ENCODE measurements at regions not wholly inside any gene's neighbourhood (a gene's known extent, or its start where the extent isn't known, plus 50 kb on each side); places are given as distances from the start of the nearest gene placed in this dataset.
A peak's percentile ranks its signal among the peaks of the same experiment; 100 is the strongest.

DNA sequence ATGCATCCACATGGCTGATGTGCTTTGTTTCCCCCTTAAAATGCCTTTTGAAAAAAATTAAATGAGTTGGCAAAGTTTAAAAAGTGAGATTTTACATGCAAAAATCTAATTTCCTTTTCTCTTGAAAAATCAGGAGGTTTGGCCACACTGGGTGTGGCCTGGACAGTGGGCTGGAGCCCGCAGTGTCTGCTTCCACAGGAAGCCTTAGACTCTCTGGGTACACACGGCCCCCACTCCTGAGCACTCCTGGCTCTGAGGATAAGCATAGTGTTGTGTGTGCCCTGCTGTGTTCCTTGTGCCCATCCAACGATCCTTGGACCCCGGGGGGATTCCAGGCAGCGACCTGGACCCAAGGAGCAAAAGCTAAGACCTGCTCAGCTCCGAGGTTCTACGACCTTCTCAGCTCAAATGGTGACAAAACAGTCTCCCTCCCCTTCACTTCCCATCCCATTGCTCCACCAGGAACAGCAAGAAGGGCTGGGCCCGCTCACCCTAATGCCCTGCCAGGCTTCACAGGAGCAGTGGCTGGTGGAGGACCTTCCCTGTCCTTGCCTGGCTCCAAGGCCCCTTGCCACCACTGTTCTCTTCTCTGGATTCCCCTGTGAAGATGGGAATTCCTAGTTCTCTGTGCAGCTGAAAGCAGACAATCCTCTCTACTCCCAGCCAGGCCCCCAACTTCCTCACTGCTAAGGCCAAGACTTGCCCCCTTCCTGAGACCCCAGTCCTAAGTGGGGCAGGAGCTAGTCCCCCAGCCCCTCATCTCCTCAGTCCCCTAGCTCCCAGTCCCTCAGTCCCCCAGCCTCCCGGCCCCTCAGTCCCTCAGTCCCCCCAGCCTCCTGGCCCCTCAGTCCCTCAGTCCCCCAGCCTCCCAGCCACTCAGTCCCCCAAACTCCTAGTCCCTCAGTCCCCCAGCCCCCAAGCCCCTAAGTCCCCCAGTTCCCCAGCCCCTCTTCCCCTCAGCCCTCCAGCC, 395.8 kb downstream of the PTPRU start:
- H3K36me3 ChIP-seq, result no peaks in the 10 kb centered on the region
- intact Hi-C loops (cut with DNase I), result no loop called here
- H3K4me3 ChIP-seq, result no peak overlapping the region
- no peak for DNase-seq (ENCODE audit: extremely low spot score)
- no peak overlapping the region for H3K27ac ChIP-seq (replicated peaks in 1 of 4)
- peaks cover 0 to 29% (median 0%) of the 10 kb centered on the region in 4 donors for H3K27me3 ChIP-seq
- WGBS, result 85% methylated on average over 8 of the region's 9 CpGs
- peaks cover 0 to 7% (median 3%) of the 10 kb centered on the region in 4 donors for H3K4me1 ChIP-seq
- TF ChIP-seq POLR2A (IDR thresholded peaks at IDR 0.05; ENCODE audit: low read depth) (no peak), POLR2AphosphoS5 (IDR thresholded peaks at IDR 0.05) (no peak), EP300 (IDR thresholded peaks at IDR 0.05) (no peak)
- TF ChIP-seq, protein P1, sequence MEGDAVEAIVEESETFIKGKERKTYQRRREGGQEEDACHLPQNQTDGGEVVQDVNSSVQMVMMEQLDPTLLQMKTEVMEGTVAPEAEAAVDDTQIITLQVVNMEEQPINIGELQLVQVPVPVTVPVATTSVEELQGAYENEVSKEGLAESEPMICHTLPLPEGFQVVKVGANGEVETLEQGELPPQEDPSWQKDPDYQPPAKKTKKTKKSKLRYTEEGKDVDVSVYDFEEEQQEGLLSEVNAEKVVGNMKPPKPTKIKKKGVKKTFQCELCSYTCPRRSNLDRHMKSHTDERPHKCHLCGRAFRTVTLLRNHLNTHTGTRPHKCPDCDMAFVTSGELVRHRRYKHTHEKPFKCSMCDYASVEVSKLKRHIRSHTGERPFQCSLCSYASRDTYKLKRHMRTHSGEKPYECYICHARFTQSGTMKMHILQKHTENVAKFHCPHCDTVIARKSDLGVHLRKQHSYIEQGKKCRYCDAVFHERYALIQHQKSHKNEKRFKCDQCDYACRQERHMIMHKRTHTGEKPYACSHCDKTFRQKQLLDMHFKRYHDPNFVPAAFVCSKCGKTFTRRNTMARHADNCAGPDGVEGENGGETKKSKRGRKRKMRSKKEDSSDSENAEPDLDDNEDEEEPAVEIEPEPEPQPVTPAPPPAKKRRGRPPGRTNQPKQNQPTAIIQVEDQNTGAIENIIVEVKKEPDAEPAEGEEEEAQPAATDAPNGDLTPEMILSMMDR (IDR thresholded peaks at IDR 0.05), result no peak
- peaks cover 0 to 14% (median 11%) of the 10 kb centered on the region in 4 donors for H3K9me3 ChIP-seq

DNA sequence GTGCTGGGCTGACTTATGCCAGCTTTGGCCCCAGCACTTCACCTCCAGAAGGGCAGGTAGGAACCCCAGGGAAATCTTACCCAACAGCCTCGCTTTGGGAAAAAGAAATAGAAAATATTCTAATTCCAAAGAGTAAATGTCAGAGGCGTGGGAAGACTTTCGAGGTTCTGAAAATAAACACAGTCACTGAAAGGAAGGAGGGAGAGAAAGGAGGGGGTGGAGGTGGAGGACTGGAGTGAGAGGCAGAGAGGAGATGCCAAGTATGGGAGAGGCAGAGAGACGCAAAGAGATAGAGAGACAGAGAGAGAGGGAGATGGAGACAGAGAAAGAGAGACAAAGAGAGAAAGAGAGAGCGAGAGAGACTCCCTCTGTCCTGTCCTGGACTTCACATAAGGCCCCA, 395.0 kb downstream of the PTPRU start:
- no peak overlapping the region for H3K27ac ChIP-seq (replicated peaks in 1 of 4)
- H3K4me1 ChIP-seq, result peaks cover 0 to 7% (median 3%) of the 10 kb centered on the region in 4 donors
- no peak for TF ChIP-seq EP300 (IDR thresholded peaks at IDR 0.05)
- no peak for TF ChIP-seq POLR2A (IDR thresholded peaks at IDR 0.05; ENCODE audit: low read depth)
- no peak for TF ChIP-seq POLR2AphosphoS5 (IDR thresholded peaks at IDR 0.05)
- TF ChIP-seq, protein P1 (IDR thresholded peaks at IDR 0.05), result no peak
- peaks cover 0 to 28% (median 0%) of the 10 kb centered on the region in 4 donors for H3K27me3 ChIP-seq
- intact Hi-C loops (cut with DNase I), result no loop called here
- no peaks in the 10 kb centered on the region for H3K36me3 ChIP-seq
- peaks cover 0 to 14% (median 11%) of the 10 kb centered on the region in 4 donors for H3K9me3 ChIP-seq
- peak; percentile 64 for DNase-seq (ENCODE audit: extremely low spot score)
- WGBS, result 42% methylated on average over 5 of the region's 5 CpGs
- no peak overlapping the region for H3K4me3 ChIP-seq

DNA sequence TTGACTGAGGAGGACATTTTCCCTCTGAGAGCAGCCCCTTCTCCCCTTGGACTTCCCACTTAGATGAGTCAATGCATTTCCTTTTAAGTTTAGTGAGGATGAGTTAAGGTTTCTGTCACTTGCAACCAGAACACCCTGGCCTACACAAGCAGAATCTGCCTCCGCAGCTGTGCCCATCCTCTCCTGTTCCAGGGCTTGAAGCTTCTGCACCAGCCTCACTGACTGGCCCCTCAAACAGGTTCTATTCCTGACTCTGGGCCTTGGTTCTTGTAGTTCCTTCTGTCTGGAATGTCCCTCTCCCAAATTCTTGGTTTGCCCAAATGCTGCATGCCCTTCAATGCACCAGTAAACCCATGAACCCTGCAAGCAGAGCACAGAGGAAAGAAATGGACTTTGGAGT, 394.4 kb downstream of the PTPRU start:
- no peak for TF ChIP-seq POLR2AphosphoS5 (IDR thresholded peaks at IDR 0.05)
- TF ChIP-seq, protein P1 (IDR thresholded peaks at IDR 0.05), result no peak
- TF ChIP-seq EP300 (IDR thresholded peaks at IDR 0.05), result no peak
- TF ChIP-seq POLR2A (IDR thresholded peaks at IDR 0.05; ENCODE audit: low read depth), result no peak
- intact Hi-C loops (cut with DNase I), result no loop called here
- Histone ChIP-seq H3K4me1 (peaks cover 0 to 7% (median 3%) of the 10 kb centered on the region in 4 donors), H3K36me3 (no peaks in the 10 kb centered on the region), H3K27ac (replicated peaks in 1 of 4) (no peak overlapping the region), H3K9me3 (peaks cover 0 to 14% (median 11%) of the 10 kb centered on the region in 4 donors), H3K27me3 (peaks cover 0 to 27% (median 0%) of the 10 kb centered on the region in 4 donors), H3K4me3 (no peak overlapping the region)
- DNase-seq (ENCODE audit: extremely low spot score), result peak; percentile 82
- WGBS, result 100% methylated on average over 1 of the region's 1 CpG

DNA sequence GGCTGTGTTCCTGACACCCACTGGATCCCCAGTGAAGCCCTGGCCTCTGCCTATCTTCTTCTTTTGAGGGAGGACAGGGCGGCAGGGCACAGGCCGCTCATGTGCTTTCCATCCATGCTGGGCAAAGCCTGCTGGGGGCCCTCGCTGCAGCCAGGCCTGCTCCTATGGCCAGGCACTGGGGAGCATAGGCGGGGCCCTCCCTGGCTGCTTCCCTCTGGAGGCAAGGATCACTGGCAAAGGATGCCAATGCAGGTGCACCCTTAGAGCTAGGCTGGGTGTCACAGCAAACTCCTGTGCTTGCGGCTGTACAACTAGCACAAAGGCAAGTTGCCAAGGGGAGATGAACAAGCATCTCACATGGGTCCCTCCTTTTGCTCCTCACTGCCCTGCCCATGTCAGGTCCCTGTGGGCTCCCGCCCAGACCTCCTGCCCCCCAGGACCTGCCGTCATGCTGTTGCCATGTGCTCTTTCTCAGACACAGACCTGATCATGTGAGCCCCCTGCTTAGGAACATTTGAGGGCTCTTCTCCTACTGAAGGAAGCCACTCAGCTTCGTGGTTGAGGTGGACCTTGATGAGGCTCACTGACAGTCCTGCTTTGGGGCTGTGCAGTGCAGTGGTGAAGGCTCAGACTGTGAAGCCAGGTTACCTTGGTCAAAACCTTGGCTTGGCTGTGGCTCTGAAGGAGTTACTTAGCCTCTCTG, 393.6 kb downstream of the PTPRU start:
- Histone ChIP-seq H3K4me1 (peaks cover 0 to 7% (median 3%) of the 10 kb centered on the region in 4 donors), H3K27ac (replicated peaks in 1 of 4) (no peak overlapping the region), H3K4me3 (no peak overlapping the region), H3K27me3 (peaks cover 0 to 23% (median 0%) of the 10 kb centered on the region in 4 donors), H3K36me3 (no peaks in the 10 kb centered on the region), H3K9me3 (peaks cover 0 to 14% (median 11%) of the 10 kb centered on the region in 4 donors)
- WGBS, result 94% methylated on average over 3 of the region's 8 CpGs
- intact Hi-C loops (cut with DNase I), result no loop called here
- peak; percentile 78 for DNase-seq (ENCODE audit: extremely low spot score)
- TF ChIP-seq POLR2A (IDR thresholded peaks at IDR 0.05; ENCODE audit: low read depth), result no peak
- TF ChIP-seq EP300 (IDR thresholded peaks at IDR 0.05), result no peak
- TF ChIP-seq POLR2AphosphoS5 (IDR thresholded peaks at IDR 0.05), result no peak
- TF ChIP-seq, protein P1 (IDR thresholded peaks at IDR 0.05), result no peak

Measured in esophagus muscularis mucosa (tissue), 4 donors.